RWPE2 (cell line): ENCODE measurements at regions not wholly inside any gene's neighbourhood (a gene's known extent, or its start where the extent isn't known, plus 50 kb on each side); places are given as distances from the start of the nearest gene placed in this dataset.
"Not testable (repeated sequence)": the region's sequence is repeated elsewhere in the genome, so short reads cannot be mapped to it uniquely, and the experiment has no call there.

Source experiments
- ATAC-seq: fragments of 200-7000 bp; cut with Tn5 transposase; 3 replicates; pipeline ENCODE4 v1.9.1; 2021; ENCODE audit warnings: low read depth
- DNase-seq: peaks from one replicate; pipeline ENCODE4 v3.0.0-alpha.2; 2020; ENCODE audit warnings: low spot score
- H3K27ac ChIP-seq: fragments of 450-650 bp; 2 replicates; pipeline ENCODE4 v1.5.1; 2017; ENCODE audit warnings: mild to moderate bottlenecking; ENCODE audit not compliant: poor library complexity, severe bottlenecking
- H3K27me3 ChIP-seq: fragments of 250-450 bp; sonication (Bioruptor Pico); 2 replicates; pipeline ENCODE4 v1.5.1; 2021; ENCODE audit warnings: mild to moderate bottlenecking, moderate library complexity; ENCODE audit not compliant: insufficient read depth, poor library complexity, severe bottlenecking
- H3K36me3 ChIP-seq: fragments of 250-450 bp; sonication (Bioruptor Pico); 2 replicates; pipeline ENCODE4 v1.5.1; 2020; ENCODE audit warnings: low read depth, mild to moderate bottlenecking, moderate library complexity
- H3K4me1 ChIP-seq: fragments of 250-450 bp; sonication (Bioruptor Pico); 2 replicates; pipeline ENCODE4 v1.5.1; 2021; ENCODE audit warnings: mild to moderate bottlenecking, moderate library complexity; ENCODE audit not compliant: insufficient read depth, poor library complexity, severe bottlenecking
- H3K4me3 ChIP-seq: fragments of 250-450 bp; sonication (Bioruptor Pico); 2 replicates; pipeline ENCODE4 v1.5.1; 2021; ENCODE audit warnings: mild to moderate bottlenecking, moderate library complexity; ENCODE audit not compliant: severe bottlenecking
- H3K9me3 ChIP-seq: fragments of 250-450 bp; sonication (Bioruptor Pico); 2 replicates; pipeline ENCODE4 v1.5.1; 2021; ENCODE audit warnings: mild to moderate bottlenecking, moderate library complexity; ENCODE audit not compliant: severe bottlenecking
- TF ChIP-seq, protein P1 (sequence below): fragments of 450-650 bp; IDR thresholded peaks from one replicate; pipeline ENCODE4 v1.5.1; 2017; ENCODE audit warnings: mild to moderate bottlenecking, moderate library complexity; ENCODE audit not compliant: poor library complexity, severe bottlenecking

DNA sequence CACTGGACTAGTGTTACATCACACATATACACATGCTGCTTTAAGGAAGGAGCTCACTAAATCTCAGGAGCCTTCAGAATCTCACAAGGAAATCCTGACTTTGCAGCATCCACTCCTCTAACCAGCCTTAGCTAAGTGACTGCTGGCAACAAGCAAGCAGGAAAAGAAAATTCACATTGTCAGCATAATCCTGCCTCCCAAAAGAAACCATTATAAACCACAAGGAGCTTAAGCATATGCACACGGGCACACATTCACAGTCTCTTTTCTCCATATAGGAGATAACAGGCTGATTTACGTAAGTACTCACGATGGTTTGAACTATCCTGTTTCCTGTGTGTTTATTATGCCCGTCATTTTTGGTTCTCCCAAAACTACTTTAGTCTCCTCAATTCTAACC is 136.3 kb downstream of the TMEM144 start:
- H3K4me1 ChIP-seq, result no peaks in the 10 kb centered on the region
- no peaks in the 10 kb centered on the region for H3K36me3 ChIP-seq
- H3K27ac ChIP-seq, result no peak overlapping the region
- H3K4me3 ChIP-seq, result no peak overlapping the region
- ATAC-seq (no peak), DNase-seq (no peak)
- no peaks in the 10 kb centered on the region for H3K27me3 ChIP-seq
- TF ChIP-seq, protein P1, sequence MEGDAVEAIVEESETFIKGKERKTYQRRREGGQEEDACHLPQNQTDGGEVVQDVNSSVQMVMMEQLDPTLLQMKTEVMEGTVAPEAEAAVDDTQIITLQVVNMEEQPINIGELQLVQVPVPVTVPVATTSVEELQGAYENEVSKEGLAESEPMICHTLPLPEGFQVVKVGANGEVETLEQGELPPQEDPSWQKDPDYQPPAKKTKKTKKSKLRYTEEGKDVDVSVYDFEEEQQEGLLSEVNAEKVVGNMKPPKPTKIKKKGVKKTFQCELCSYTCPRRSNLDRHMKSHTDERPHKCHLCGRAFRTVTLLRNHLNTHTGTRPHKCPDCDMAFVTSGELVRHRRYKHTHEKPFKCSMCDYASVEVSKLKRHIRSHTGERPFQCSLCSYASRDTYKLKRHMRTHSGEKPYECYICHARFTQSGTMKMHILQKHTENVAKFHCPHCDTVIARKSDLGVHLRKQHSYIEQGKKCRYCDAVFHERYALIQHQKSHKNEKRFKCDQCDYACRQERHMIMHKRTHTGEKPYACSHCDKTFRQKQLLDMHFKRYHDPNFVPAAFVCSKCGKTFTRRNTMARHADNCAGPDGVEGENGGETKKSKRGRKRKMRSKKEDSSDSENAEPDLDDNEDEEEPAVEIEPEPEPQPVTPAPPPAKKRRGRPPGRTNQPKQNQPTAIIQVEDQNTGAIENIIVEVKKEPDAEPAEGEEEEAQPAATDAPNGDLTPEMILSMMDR, result no peak
- no peaks in the 10 kb centered on the region for H3K9me3 ChIP-seq

DNA sequence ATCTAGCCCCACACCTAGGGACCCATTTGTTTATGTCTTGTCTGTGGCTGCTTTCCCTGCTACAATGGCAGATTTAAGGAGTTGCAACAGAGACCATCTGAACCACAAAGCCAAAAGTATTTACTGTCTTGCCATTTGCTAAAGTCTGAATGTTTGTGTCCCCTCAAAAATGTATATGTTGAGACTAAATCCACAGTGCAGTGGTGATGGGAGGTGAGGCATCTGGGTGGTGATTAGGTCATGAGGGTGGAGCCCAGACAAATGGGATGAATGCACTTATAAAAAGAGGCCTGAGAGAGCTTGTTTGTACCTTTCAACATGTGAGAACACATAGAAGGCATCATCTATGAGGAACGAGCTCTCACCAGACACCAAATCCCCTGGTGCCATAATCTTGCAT is 137.3 kb downstream of the TMEM144 start:
- Histone ChIP-seq H3K9me3 (no peaks in the 10 kb centered on the region), H3K36me3 (no peaks in the 10 kb centered on the region), H3K4me3 (no peak overlapping the region), H3K27me3 (no peaks in the 10 kb centered on the region), H3K4me1 (no peaks in the 10 kb centered on the region), H3K27ac (no peak overlapping the region)
- TF ChIP-seq, protein P1, result no peak
- DNase-seq (no peak), ATAC-seq (no peak)

DNA sequence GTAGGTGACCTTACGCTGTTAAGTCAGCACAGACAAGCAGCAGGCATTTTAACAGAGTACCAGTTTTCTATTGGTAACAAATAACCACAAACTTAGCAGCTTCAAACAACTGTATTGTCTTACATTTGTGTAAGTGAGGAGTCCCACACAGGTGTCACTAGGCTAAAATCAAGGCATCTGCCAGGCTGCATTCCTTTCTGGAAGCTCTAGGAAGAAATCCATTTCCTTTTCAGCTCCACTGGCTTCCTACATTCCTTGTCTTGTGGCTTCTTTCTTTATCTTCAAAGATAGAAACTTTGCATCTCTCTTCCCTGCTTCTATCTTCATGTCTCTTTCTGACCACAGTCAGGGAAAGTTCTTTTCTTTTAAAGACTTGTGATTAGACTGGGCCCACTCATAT is 139.9 kb downstream of the TMEM144 start:
- H3K36me3 ChIP-seq, result no peaks in the 10 kb centered on the region
- H3K4me1 ChIP-seq, result no peaks in the 10 kb centered on the region
- no peak for ATAC-seq
- no peak for DNase-seq
- TF ChIP-seq, protein P1, result no peak
- no peaks in the 10 kb centered on the region for H3K9me3 ChIP-seq
- no peak overlapping the region for H3K27ac ChIP-seq
- no peak overlapping the region for H3K4me3 ChIP-seq
- H3K27me3 ChIP-seq, result no peaks in the 10 kb centered on the region

DNA sequence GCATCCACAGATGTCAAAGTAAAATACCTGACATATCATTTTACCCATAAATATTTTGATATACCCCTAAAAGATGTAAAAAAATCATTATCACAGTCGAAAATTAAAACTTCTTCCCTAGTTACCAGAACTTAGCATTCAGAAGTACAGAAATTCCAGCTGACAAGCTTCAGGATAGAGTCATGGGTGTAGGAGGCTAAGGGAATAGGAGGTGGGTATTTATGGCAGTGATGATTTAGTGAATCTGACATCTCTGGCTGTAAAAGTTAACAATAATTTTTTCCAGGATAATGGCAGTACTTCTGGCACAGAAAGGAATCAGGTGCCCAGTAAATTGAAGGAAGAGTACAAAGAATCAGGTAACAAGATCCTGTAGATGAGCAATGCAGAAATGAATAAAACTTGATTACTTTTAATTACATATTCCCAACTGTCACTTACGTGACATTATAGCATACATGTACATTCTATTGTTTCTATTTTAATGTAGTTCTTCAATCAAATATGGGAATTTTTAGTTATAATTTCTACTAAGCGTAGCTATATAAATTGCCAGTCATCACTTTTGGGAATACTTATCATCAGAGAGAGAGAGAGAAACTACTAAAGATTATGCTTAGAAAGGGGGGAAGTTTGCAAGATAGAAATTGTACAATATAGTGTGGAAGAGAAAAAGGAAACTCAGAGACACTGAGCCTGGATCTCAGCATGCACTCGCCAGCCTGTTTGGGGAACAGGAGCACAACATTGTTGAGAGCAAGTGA is 143.4 kb downstream of the TMEM144 start:
- no peak overlapping the region for H3K27ac ChIP-seq
- TF ChIP-seq, protein P1, result no peak
- H3K36me3 ChIP-seq, result no peaks in the 10 kb centered on the region
- H3K27me3 ChIP-seq, result no peaks in the 10 kb centered on the region
- no peak for ATAC-seq
- no peaks in the 10 kb centered on the region for H3K4me1 ChIP-seq
- no peak overlapping the region for H3K4me3 ChIP-seq
- no peaks in the 10 kb centered on the region for H3K9me3 ChIP-seq
- no peak for DNase-seq

DNA sequence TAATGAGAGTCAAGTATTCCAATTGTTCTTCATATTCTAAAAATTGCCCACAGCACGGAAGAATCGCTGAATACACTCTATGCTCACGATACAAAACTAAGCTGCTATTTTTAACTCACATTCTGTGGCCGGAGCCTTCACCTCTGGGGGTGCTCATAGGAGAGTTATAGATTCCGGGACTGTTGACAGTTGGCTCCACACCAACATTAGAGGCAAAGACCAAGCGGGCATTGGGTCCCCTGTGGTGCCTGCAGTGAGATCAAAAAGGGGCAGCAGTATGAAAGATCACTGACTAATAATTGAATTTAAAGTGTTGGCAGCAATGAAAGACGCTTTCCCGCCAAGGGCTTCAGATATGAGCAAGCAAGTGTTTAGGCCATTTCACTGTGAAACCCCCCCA is 146.0 kb downstream of the TMEM144 start:
- Histone ChIP-seq H3K4me1 (no peaks in the 10 kb centered on the region), H3K9me3 (no peaks in the 10 kb centered on the region), H3K36me3 (no peaks in the 10 kb centered on the region), H3K27me3 (no peaks in the 10 kb centered on the region), H3K4me3 (no peak overlapping the region), H3K27ac (no peak overlapping the region)
- no peak for DNase-seq
- TF ChIP-seq, protein P1, result no peak
- no peak for ATAC-seq

DNA sequence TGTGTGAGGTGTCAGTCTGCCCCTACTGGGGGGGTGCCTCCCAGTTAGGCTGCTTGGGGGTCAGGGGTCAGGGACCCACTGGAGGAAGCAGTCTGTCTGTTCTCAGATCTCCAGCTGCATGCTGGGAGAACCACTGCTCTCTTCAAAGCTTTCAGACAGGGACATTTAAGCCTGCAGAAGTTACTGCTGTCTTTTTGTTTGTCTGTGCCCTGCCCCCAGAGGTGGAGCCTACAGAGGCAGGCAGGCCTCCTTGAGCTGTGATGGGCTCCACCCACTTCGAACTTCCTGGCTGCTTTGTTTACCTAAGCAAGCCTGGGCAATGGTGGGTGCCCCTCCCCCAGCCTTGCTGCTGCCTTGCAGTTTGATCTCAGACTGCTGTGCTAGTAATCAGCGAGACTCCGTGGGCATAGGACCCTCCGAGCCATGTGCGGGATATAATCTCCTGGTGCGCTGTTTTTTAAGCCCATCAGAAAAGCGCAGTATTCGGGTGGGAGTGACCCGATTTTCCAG is 153.7 kb upstream of the RXFP1 start:
- not testable (repeated sequence) for H3K9me3 ChIP-seq, H3K36me3 ChIP-seq, ATAC-seq, H3K27me3 ChIP-seq, H3K4me3 ChIP-seq, H3K27ac ChIP-seq, DNase-seq
- peaks cover 27% of the 10 kb centered on the region for H3K4me1 ChIP-seq
